ENCODE measurements at regions not wholly inside any gene's neighbourhood (a gene's known extent, or its start where the extent isn't known, plus 50 kb on each side); places are given as distances from the start of the nearest gene placed in this dataset.

DNA sequence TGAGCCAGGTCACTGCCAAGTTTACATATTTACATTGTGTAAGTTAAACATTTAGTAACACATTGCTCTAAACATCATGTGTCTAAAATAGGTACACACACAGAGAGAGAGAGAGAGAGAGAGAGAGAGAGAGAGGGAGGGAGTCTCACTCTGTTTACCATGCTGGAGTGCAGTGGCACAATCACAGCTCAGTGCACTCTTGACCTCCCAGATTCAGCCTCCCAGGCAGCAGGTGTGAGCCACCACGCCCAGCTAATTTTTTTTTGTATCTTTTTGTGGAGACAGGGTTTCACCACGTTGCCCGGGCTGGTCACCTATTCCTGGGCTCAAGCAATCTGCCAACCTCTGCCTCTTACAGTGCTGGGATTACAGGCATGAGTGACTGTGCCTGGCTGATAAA is 1045.3 kb downstream of the TLE1 start:
- Histone ChIP-seq H3K27ac (no peak overlapping the region), H3K36me3 (replicated peaks in 1 of 2; ENCODE audit: insufficient read depth in 1 of 2, low read depth in 2 of 2) (no peaks in the 10 kb centered on the region), H3K4me1 (no peaks in the 10 kb centered on the region), H3K4me3 (no peak overlapping the region), H3K9me3 (no peaks in the 10 kb centered on the region), H3K27me3 (no peaks in the 10 kb centered on the region)
- TF ChIP-seq, protein P1, sequence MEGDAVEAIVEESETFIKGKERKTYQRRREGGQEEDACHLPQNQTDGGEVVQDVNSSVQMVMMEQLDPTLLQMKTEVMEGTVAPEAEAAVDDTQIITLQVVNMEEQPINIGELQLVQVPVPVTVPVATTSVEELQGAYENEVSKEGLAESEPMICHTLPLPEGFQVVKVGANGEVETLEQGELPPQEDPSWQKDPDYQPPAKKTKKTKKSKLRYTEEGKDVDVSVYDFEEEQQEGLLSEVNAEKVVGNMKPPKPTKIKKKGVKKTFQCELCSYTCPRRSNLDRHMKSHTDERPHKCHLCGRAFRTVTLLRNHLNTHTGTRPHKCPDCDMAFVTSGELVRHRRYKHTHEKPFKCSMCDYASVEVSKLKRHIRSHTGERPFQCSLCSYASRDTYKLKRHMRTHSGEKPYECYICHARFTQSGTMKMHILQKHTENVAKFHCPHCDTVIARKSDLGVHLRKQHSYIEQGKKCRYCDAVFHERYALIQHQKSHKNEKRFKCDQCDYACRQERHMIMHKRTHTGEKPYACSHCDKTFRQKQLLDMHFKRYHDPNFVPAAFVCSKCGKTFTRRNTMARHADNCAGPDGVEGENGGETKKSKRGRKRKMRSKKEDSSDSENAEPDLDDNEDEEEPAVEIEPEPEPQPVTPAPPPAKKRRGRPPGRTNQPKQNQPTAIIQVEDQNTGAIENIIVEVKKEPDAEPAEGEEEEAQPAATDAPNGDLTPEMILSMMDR (IDR thresholded peaks at IDR 0.05): no peak
- no peak for TF ChIP-seq POLR2A (IDR thresholded peaks at IDR 0.05)
- WGBS, 2 donors: 70 to 74% methylated on average over 3 of the region's 3 CpGs
- intact Hi-C loops (cut with DNase I): no loop called here
- DNase-seq: no peak
- ATAC-seq: no peak

DNA sequence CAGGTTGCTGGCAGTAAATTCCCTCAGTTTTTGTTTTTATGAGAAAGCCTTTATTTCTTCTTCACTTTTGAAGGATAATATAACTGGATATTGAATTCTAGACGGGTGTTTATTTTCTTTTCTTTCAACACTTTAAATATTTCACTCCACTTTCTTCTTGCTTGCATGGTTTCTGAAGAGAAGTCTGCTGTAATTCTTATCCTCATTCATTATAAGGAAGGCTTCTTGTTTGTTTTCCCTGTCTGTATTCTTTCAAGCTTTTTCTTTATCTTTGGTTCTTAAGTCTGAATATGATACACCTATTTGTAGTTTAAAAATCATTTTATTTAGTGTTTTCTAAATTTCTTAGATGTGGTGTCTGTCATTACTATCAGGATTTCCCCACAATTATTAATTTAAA is 1054.3 kb downstream of the TLE1 start:
- Histone ChIP-seq H3K27ac (no peak overlapping the region), H3K4me1 (no peaks in the 10 kb centered on the region), H3K9me3 (peaks cover 0 to 3% (median 0%) of the 10 kb centered on the region in 3 donors), H3K27me3 (no peaks in the 10 kb centered on the region), H3K36me3 (replicated peaks in 1 of 2; ENCODE audit: insufficient read depth in 1 of 2, low read depth in 2 of 2) (no peaks in the 10 kb centered on the region), H3K4me3 (no peak overlapping the region)
- ATAC-seq: no peak
- TF ChIP-seq POLR2A (IDR thresholded peaks at IDR 0.05): no peak
- TF ChIP-seq, protein P1 (IDR thresholded peaks at IDR 0.05): no peak
- no peak for DNase-seq
- WGBS, 2 donors: 50 to 61% methylated on average over 1 of the region's 1 CpG
- intact Hi-C loops (cut with DNase I): no loop called here

DNA sequence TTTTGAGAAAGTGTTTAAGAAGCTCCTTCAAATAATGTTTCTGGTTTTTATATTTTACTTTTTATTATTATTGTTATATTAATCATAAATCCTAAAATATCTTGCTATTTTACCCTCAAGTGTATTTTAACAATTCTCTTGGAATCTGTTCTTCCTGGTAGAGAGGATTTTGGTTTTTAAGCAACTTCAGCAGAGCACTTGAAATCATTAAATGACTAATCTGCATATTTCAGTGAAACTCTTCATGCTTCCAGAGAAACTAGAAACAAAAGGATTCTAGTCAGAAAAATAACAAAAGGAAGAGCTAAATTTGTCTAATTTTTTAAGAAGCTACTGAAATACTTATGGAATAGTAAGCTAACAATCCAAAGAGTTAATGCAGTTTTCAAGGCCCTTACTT is 1057.3 kb downstream of the TLE1 start:
- DNase-seq: no peak
- ATAC-seq: no peak
- Histone ChIP-seq H3K4me1 (no peaks in the 10 kb centered on the region), H3K27me3 (no peaks in the 10 kb centered on the region), H3K36me3 (replicated peaks in 1 of 2; ENCODE audit: insufficient read depth in 1 of 2, low read depth in 2 of 2) (no peaks in the 10 kb centered on the region), H3K9me3 (peaks cover 0 to 3% (median 0%) of the 10 kb centered on the region in 3 donors), H3K4me3 (no peak overlapping the region), H3K27ac (no peak overlapping the region)
- TF ChIP-seq, protein P1 (IDR thresholded peaks at IDR 0.05): no peak
- TF ChIP-seq POLR2A (IDR thresholded peaks at IDR 0.05): no peak
- intact Hi-C loops (cut with DNase I): no loop called here

DNA sequence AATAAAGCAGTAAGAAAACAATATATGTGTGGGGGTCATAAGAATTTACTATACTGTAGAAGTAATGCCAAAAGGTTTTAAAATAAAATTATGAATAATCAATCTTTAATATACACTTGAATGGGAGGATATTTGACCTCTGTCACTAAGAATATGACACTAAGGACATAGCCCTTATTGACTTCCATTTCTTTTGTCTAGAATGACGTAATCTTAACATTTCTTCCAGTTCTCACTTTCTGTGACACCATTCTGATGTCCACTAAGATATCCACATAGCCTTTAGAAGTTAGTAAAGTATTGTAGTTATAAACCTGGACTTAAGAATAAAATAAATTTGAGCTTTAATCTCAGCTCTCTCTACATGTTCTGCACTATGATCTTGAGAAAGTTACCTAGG is 1050.7 kb downstream of the TLE4 start:
- TF ChIP-seq, protein P1 (IDR thresholded peaks at IDR 0.05): no peak
- TF ChIP-seq POLR2A (IDR thresholded peaks at IDR 0.05): no peak
- Histone ChIP-seq H3K36me3 (replicated peaks in 1 of 2; ENCODE audit: insufficient read depth in 1 of 2, low read depth in 2 of 2) (no peaks in the 10 kb centered on the region), H3K27ac (no peak overlapping the region), H3K27me3 (no peaks in the 10 kb centered on the region), H3K4me1 (no peaks in the 10 kb centered on the region), H3K4me3 (no peak overlapping the region), H3K9me3 (no peaks in the 10 kb centered on the region)
- ATAC-seq (no peak), DNase-seq (no peak)
- WGBS, 2 donors: 32 to 42% methylated on average over 1 of the region's 1 CpG
- intact Hi-C loops (cut with DNase I): no loop called here

DNA sequence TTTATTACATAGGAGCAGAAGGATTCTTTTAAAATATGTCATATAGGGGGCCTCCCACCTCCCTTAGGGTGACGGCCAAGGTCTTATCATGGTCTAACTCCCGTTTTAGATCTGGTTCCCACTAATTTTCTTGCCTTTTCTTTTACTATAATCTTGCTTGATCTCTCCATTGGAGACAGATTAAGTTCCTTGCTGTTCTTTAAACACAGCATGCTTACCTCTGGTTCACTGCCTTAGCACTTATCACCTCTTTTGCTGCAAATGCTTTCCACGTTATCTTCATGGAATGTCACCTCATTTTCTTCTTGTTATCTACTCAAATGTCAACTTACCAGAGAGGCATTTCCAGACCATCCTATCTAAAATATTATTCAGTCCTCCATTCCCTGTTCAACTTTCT is 1047.6 kb downstream of the TLE4 start:
- H3K4me1 ChIP-seq: no peaks in the 10 kb centered on the region
- no peaks in the 10 kb centered on the region for H3K9me3 ChIP-seq
- no peaks in the 10 kb centered on the region for H3K27me3 ChIP-seq
- no peak overlapping the region for H3K4me3 ChIP-seq
- no peaks in the 10 kb centered on the region for H3K36me3 ChIP-seq (replicated peaks in 1 of 2; ENCODE audit: insufficient read depth in 1 of 2, low read depth in 2 of 2)
- TF ChIP-seq, protein P1 (IDR thresholded peaks at IDR 0.05): no peak
- TF ChIP-seq POLR2A (IDR thresholded peaks at IDR 0.05): no peak
- H3K27ac ChIP-seq: no peak overlapping the region
- ATAC-seq: no peak
- intact Hi-C loops (cut with DNase I): no loop called here
- no peak for DNase-seq
- 23% methylated on average over 3 of the region's 3 CpGs for WGBS, 2 donors

All from body of pancreas (tissue), 4 donors.